ENCODE measurements at regions not wholly inside any gene's neighbourhood (a gene's known extent, or its start where the extent isn't known, plus 50 kb on each side); places are given as distances from the start of the nearest gene placed in this dataset.

- no peaks in the 10 kb centered on the region for H3K36me3 ChIP-seq (ENCODE audit: control insufficient read depth, low read length)
Measured at GRCh38 chr6:134703206-134703605, 246.7 kb downstream of the ALDH8A1 start.

GRCh38 chr6:134702279-134702678 is 247.6 kb downstream of the ALDH8A1 start:
- Histone ChIP-seq H3K9me3 (ENCODE audit: control insufficient read depth, insufficient read depth, low read length) (no peaks in the 10 kb centered on the region), H3K9me2 (replicated peaks; ENCODE audit: control insufficient read depth, low read length) (no peaks in the 10 kb centered on the region), H3K4me1 (ENCODE audit: control insufficient read depth, low read length) (no peaks in the 10 kb centered on the region), H3K27ac (ENCODE audit: low read depth, low read length) (no peak overlapping the region), H3K4me3 (ENCODE audit: low read length) (no peak overlapping the region), H3F3A (ENCODE audit: control insufficient read depth, insufficient read depth) (no peaks in the 10 kb centered on the region), H3K79me2 (ENCODE audit: control insufficient read depth, low read length) (no peaks in the 10 kb centered on the region), H4K20me1 (ENCODE audit: control insufficient read depth, insufficient read depth, low read depth, low read length) (no peaks in the 10 kb centered on the region), H3K36me3 (ENCODE audit: control insufficient read depth, low read length) (no peaks in the 10 kb centered on the region), H3K27me3 (ENCODE audit: control insufficient read depth, low read length) (peaks cover 9% of the 10 kb centered on the region; the same call in 1 of the 2 replicates), H3K4me2 (ENCODE audit: low read length) (no peak overlapping the region)
- TF ChIP-seq CTCF (IDR thresholded peaks at IDR 0.05; ENCODE audit: low read depth, low read length, poor library complexity, severe bottlenecking): no peak
- no peak for TF ChIP-seq EZH2phosphoT487 (IDR thresholded peaks at IDR 0.05; ENCODE audit: borderline replicate concordance, low read length)

More at GRCh38 chr6:134703206-134703605, 246.7 kb downstream of the ALDH8A1 start:
- H3F3A ChIP-seq (ENCODE audit: control insufficient read depth, insufficient read depth): no peaks in the 10 kb centered on the region
- H3K4me3 ChIP-seq (ENCODE audit: low read length): no peak overlapping the region
- no peaks in the 10 kb centered on the region for H3K79me2 ChIP-seq (ENCODE audit: control insufficient read depth, low read length)
- TF ChIP-seq CTCF (IDR thresholded peaks at IDR 0.05; ENCODE audit: low read depth, low read length, poor library complexity, severe bottlenecking) (no peak), EZH2phosphoT487 (IDR thresholded peaks at IDR 0.05; ENCODE audit: borderline replicate concordance, low read length) (no peak)
- H3K27ac ChIP-seq (ENCODE audit: low read depth, low read length): no peak overlapping the region
- H3K27me3 ChIP-seq (ENCODE audit: control insufficient read depth, low read length): peaks cover 16% of the 10 kb centered on the region; the same call in 1 of the 2 replicates
- H3K9me2 ChIP-seq (replicated peaks; ENCODE audit: control insufficient read depth, low read length): no peaks in the 10 kb centered on the region
- no peaks in the 10 kb centered on the region for H4K20me1 ChIP-seq (ENCODE audit: control insufficient read depth, insufficient read depth, low read depth, low read length)
- no peaks in the 10 kb centered on the region for H3K4me1 ChIP-seq (ENCODE audit: control insufficient read depth, low read length)
- no peak overlapping the region for H3K4me2 ChIP-seq (ENCODE audit: low read length)
- H3K9me3 ChIP-seq (ENCODE audit: control insufficient read depth, insufficient read depth, low read length): no peaks in the 10 kb centered on the region

GRCh38 chr6:134701301-134701700 is 248.6 kb downstream of the ALDH8A1 start:
- H3K9me3 ChIP-seq (ENCODE audit: control insufficient read depth, insufficient read depth, low read length): no peaks in the 10 kb centered on the region
- H3K36me3 ChIP-seq (ENCODE audit: control insufficient read depth, low read length): no peaks in the 10 kb centered on the region
- no peaks in the 10 kb centered on the region for H3K79me2 ChIP-seq (ENCODE audit: control insufficient read depth, low read length)
- TF ChIP-seq EZH2phosphoT487 (IDR thresholded peaks at IDR 0.05; ENCODE audit: borderline replicate concordance, low read length) (no peak), CTCF (IDR thresholded peaks at IDR 0.05; ENCODE audit: low read depth, low read length, poor library complexity, severe bottlenecking) (no peak)
- H4K20me1 ChIP-seq (ENCODE audit: control insufficient read depth, insufficient read depth, low read depth, low read length): no peaks in the 10 kb centered on the region
- no peak overlapping the region for H3K4me3 ChIP-seq (ENCODE audit: low read length)
- 0 out of 2 replicates have a peak, but pooled peaks cover 6% of the 10 kb centered on the region for H3K27me3 ChIP-seq (ENCODE audit: control insufficient read depth, low read length)
- H3K27ac ChIP-seq (ENCODE audit: low read depth, low read length): no peak overlapping the region
- H3K4me1 ChIP-seq (ENCODE audit: control insufficient read depth, low read length): no peaks in the 10 kb centered on the region
- no peak overlapping the region for H3K4me2 ChIP-seq (ENCODE audit: low read length)
- H3F3A ChIP-seq (ENCODE audit: control insufficient read depth, insufficient read depth): no peaks in the 10 kb centered on the region
- no peaks in the 10 kb centered on the region for H3K9me2 ChIP-seq (replicated peaks; ENCODE audit: control insufficient read depth, low read length)

Data from DOHH2 (cell line).